Fibroblast of lung (primary cell): ENCODE measurements at regions not wholly inside any gene's neighbourhood (a gene's known extent, or its start where the extent isn't known, plus 50 kb on each side); places are given as distances from the start of the nearest gene placed in this dataset.

Source experiments
- DNase-seq, 2 donors: peaks; one replicate each; pipeline versions ENCODE4 v3.0.0 to v3.0.0-alpha.2; 2010; ENCODE audit warnings: low read depth in 2 of 2
- H2AFZ ChIP-seq: 2 replicates; pipeline ENCODE4 v1.5.1; 2012; ENCODE audit warnings: low read length, control low read depth, inconsistent platforms
- H3K27ac ChIP-seq: 2 replicates; pipeline ENCODE4 v1.5.1; 2011; ENCODE audit warnings: low read length, control low read depth; ENCODE audit not compliant: insufficient read depth
- H3K27me3 ChIP-seq: 2 replicates; pipeline ENCODE4 v1.5.1; 2011; ENCODE audit warnings: mild to moderate bottlenecking, low read length; ENCODE audit not compliant: control insufficient read depth, insufficient read depth
- H3K36me3 ChIP-seq: 2 replicates; pipeline ENCODE4 v1.5.1; 2011; ENCODE audit warnings: low read length; ENCODE audit not compliant: control insufficient read depth, insufficient read depth
- H3K4me1 ChIP-seq: 2 replicates; pipeline ENCODE4 v1.5.1; 2011; ENCODE audit warnings: low read length; ENCODE audit not compliant: control insufficient read depth, insufficient read depth; ENCODE audit errors: extremely low read depth
- H3K4me2 ChIP-seq: 2 replicates; pipeline ENCODE4 v1.5.1; 2011; ENCODE audit warnings: low read length, control low read depth; ENCODE audit not compliant: insufficient read depth; ENCODE audit errors: extremely low read depth
- H3K4me3 ChIP-seq, 4 experiments: fragments of 200-600 bp in 1 of 4; sonication (generic) in 1 of 4; replicated peaks in 1 of 4; 2 replicates each; pipeline ENCODE4 v1.5.1; 2011 to 2016; ENCODE audit warnings: low read length in 4 of 4, low read depth in 3 of 4, mild to moderate bottlenecking in 3 of 4, control low read depth in 2 of 4, inconsistent platforms in 1 of 4, mixed read lengths in 1 of 4; ENCODE audit not compliant: insufficient read depth in 1 of 4; ENCODE audit errors: control extremely low read depth in 1 of 4
- H3K79me2 ChIP-seq: 2 replicates; pipeline ENCODE4 v1.5.1; 2012; ENCODE audit warnings: mild to moderate bottlenecking, low read length, inconsistent platforms; ENCODE audit not compliant: control insufficient read depth, insufficient read depth
- H3K9ac ChIP-seq: 2 replicates; pipeline ENCODE4 v1.5.1; 2011; ENCODE audit warnings: mild to moderate bottlenecking, low read length, control low read depth; ENCODE audit not compliant: insufficient read depth
- H3K9me3 ChIP-seq: 2 replicates; pipeline ENCODE4 v1.5.1; 2012; ENCODE audit warnings: low read depth, low read length; ENCODE audit not compliant: control insufficient read depth, insufficient read depth
- H4K20me1 ChIP-seq: 2 replicates; pipeline ENCODE4 v1.5.1; 2011; ENCODE audit warnings: low read length; ENCODE audit not compliant: control insufficient read depth, insufficient read depth; ENCODE audit errors: extremely low read depth
- CTCF ChIP-seq, 2 donors: IDR thresholded peaks in 1 of 2; conservative IDR thresholded peaks in 1 of 2; 1 replicate in 1 of 2; 2 replicates in 1 of 2; pipeline ENCODE4 v1.5.1; 2011 to 2012; ENCODE audit warnings: low read length in 2 of 2, control low read depth in 1 of 2, inconsistent platforms in 1 of 2, low read depth in 1 of 2, mild to moderate bottlenecking in 1 of 2
- EZH2 ChIP-seq: IDR thresholded peaks from 2 replicates; pipeline ENCODE4 v1.5.1; 2012; ENCODE audit warnings: low read length, control low read depth, mild to moderate bottlenecking; ENCODE audit errors: missing control alignments

DNA sequence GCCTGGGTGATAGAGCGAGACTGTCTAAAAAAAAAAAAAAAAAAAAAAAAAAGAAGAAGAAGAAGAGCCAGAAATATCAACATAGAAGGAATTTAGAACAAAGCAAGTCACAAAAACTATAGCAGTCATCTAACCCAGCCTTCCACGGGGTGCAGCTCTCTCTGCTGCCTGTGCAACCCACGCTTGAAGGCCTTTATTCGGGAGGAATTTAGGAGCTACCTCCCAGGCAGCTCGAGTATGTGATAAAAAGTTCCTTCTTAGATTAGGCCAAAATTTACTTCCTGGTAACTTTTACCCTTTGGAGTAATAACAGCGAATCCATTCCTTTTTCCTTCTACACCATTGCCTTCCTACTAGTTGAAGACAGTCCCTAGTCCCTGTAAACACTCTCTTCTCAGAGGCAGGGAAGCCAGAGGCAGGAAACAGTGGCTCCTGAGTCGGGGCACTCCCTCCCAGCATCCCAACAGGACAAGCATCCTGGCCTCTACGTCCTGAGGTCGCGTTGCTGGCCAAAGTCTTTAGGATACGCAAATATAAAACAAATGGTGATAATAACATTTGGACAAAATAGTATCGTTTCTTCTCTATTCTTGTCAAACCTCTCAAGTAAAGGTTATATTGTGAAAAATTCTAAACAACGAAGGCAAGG lies 109.3 kb upstream of the KMT2C start:
- H3K36me3 ChIP-seq, result no peaks in the 10 kb centered on the region
- H3K79me2 ChIP-seq, result no peaks in the 10 kb centered on the region
- no peaks in the 10 kb centered on the region for H3K27me3 ChIP-seq
- H3K4me1 ChIP-seq, result no peaks in the 10 kb centered on the region
- H2AFZ ChIP-seq, result no peak overlapping the region
- H3K4me3 ChIP-seq, result no peak overlapping the region
- no peak overlapping the region for H3K4me2 ChIP-seq
- H3K9ac ChIP-seq, result no peak overlapping the region
- no peaks in the 10 kb centered on the region for H4K20me1 ChIP-seq
- TF ChIP-seq CTCF (conservative IDR thresholded peaks at IDR 0.05 in 1 of 2, IDR thresholded peaks at IDR 0.05 in 1 of 2; ENCODE audit: low read depth in 1 of 2, low read length in 2 of 2), result no peak
- no peak for TF ChIP-seq EZH2
- no peaks in the 10 kb centered on the region for H3K9me3 ChIP-seq
- no peak overlapping the region for H3K27ac ChIP-seq
- no peak for DNase-seq

DNA sequence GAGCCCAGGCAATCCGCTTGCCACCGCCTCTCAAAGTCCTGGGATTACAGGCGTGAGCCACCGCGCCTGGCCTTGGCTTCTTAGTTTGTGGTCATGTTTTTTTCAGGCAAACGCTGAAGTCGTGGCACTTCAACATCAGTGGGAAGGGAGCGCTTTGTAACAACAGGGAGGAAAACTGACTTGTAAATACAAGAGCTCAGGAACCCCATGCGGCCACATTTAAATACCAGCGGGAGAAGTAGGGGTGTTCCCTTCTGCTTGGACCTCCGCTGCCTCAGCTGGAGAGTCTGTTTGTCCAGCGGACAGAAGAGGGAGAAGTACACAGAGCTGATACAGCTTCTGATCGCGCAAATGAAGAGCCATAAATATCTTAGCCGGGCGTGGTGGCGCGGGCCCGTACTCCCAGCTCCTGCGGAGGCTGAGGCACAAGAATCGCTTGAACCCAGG lies 108.7 kb upstream of the KMT2C start:
- H3K79me2 ChIP-seq, result no peaks in the 10 kb centered on the region
- no peak overlapping the region for H3K4me3 ChIP-seq
- H3K4me2 ChIP-seq, result no peak overlapping the region
- no peak overlapping the region for H3K9ac ChIP-seq
- no peaks in the 10 kb centered on the region for H3K36me3 ChIP-seq
- no peak for DNase-seq
- H3K27ac ChIP-seq, result no peak overlapping the region
- H3K9me3 ChIP-seq, result no peaks in the 10 kb centered on the region
- H4K20me1 ChIP-seq, result no peaks in the 10 kb centered on the region
- H3K4me1 ChIP-seq, result no peaks in the 10 kb centered on the region
- H2AFZ ChIP-seq, result no peak overlapping the region
- no peaks in the 10 kb centered on the region for H3K27me3 ChIP-seq
- no peak for TF ChIP-seq EZH2
- no peak for TF ChIP-seq CTCF (conservative IDR thresholded peaks at IDR 0.05 in 1 of 2, IDR thresholded peaks at IDR 0.05 in 1 of 2; ENCODE audit: low read depth in 1 of 2, low read length in 2 of 2)

GRCh38 chr7:152543799-152544198 lies 108.0 kb upstream of the KMT2C start:
- no peak for DNase-seq

More at GRCh38 chr7:152543799-152544198, 108.0 kb upstream of the KMT2C start:
- no peaks in the 10 kb centered on the region for H3K79me2 ChIP-seq
- H3K36me3 ChIP-seq, result no peaks in the 10 kb centered on the region
- H3K9me3 ChIP-seq, result no peaks in the 10 kb centered on the region
- no peaks in the 10 kb centered on the region for H3K4me1 ChIP-seq
- no peak overlapping the region for H3K27ac ChIP-seq
- no peak overlapping the region for H2AFZ ChIP-seq
- H3K9ac ChIP-seq, result no peak overlapping the region
- H3K4me2 ChIP-seq, result no peak overlapping the region
- no peaks in the 10 kb centered on the region for H3K27me3 ChIP-seq
- H4K20me1 ChIP-seq, result no peaks in the 10 kb centered on the region
- H3K4me3 ChIP-seq, result no peak overlapping the region
- TF ChIP-seq EZH2 (no peak), CTCF (conservative IDR thresholded peaks at IDR 0.05 in 1 of 2, IDR thresholded peaks at IDR 0.05 in 1 of 2; ENCODE audit: low read depth in 1 of 2, low read length in 2 of 2) (no peak)
